GM13976 (cell line): ENCODE measurements at regions not wholly inside any gene's neighbourhood (a gene's known extent, or its start where the extent isn't known, plus 50 kb on each side); places are given as distances from the start of the nearest gene placed in this dataset.

ENCODE experiments used
- DNase-seq: peaks from one replicate; pipeline ENCODE4 v3.0.0; 2012; ENCODE audit warnings: low spot score
- CTCF ChIP-seq: IDR thresholded peaks from 2 replicates; pipeline ENCODE4 v1.5.1; 2012; ENCODE audit warnings: borderline replicate concordance, mild to moderate bottlenecking; ENCODE audit not compliant: insufficient read depth; ENCODE audit errors: extremely low read depth, missing control alignments, control extremely low read depth
- in situ Hi-C: fragments of 300-500 bp; cut with MboI; formaldehyde crosslinking; loops from one replicate; pipeline ENCODE4 v1.12.0; 2022; ENCODE audit warnings: low sequenced_read_pairs, mixed read lengths, inconsistent platforms; ENCODE audit not compliant: unreplicated experiment

GRCh38 chr16:79797486-79797885 lies 196.9 kb upstream of the MAF start:
- TF ChIP-seq CTCF: no peak
- no peak for DNase-seq
- in situ Hi-C loops: no loop called here

GRCh38 chr16:79795556-79795955 lies 195.0 kb upstream of the MAF start:
- DNase-seq: no peak
- in situ Hi-C loops: no loop called here
- no peak for TF ChIP-seq CTCF

- no peak for TF ChIP-seq CTCF
- DNase-seq: no peak
- in situ Hi-C loops: no loop called here
These were observed 194.4 kb upstream of the MAF start for GRCh38 chr16:79794941-79795340.

GRCh38 chr16:79792664-79793351 lies 192.3 kb upstream of the MAF start:
- no peak for DNase-seq
- in situ Hi-C loops: no loop called here
- no peak for TF ChIP-seq CTCF

- DNase-seq: no peak
- in situ Hi-C loops: no loop called here
- no peak for TF ChIP-seq CTCF
These were observed 191.5 kb upstream of the MAF start for GRCh38 chr16:79792076-79792475.

- no peak for DNase-seq
- in situ Hi-C loops: no loop called here
- TF ChIP-seq CTCF: no peak
These were observed 190.3 kb upstream of the MAF start for GRCh38 chr16:79790854-79791253.
